GM19238 (cell line): ENCODE measurements at regions not wholly inside any gene's neighbourhood (a gene's known extent, or its start where the extent isn't known, plus 50 kb on each side); places are given as distances from the start of the nearest gene placed in this dataset.
A peak's percentile ranks its signal among the peaks of the same experiment; 100 is the strongest.
"Not testable (repeated sequence)": the region's sequence is repeated elsewhere in the genome, so short reads cannot be mapped to it uniquely, and the experiment has no call there.

ENCODE experiments used
- DNase-seq: peaks from one replicate; pipeline ENCODE4 v3.0.0; 2011; ENCODE audit warnings: low spot score; ENCODE audit not compliant: insufficient read length

GRCh38 chrX:54615109-54615508 is 85.1 kb downstream of the GNL3L start:
- DNase-seq = no peak

GRCh38 chrX:54633641-54634040 is 103.6 kb downstream of the GNL3L start:
- DNase-seq = no peak

GRCh38 chrX:54639018-54639345 is 109.0 kb downstream of the GNL3L start:
- no peak for DNase-seq

- DNase-seq = peak; percentile 57
Observed at GRCh38 chrX:54639346-54640102, 109.5 kb downstream of the GNL3L start.

GRCh38 chrX:54640103-54640690 is 110.2 kb downstream of the GNL3L start:
- DNase-seq = no peak

GRCh38 chrX:54640736-54641135 is 110.7 kb downstream of the GNL3L start:
- DNase-seq = no peak

- DNase-seq = no peak
Observed at GRCh38 chrX:54641530-54641929, 111.5 kb downstream of the GNL3L start.

- not testable (repeated sequence) for DNase-seq
Observed at GRCh38 chrX:54647607-54648006, 117.6 kb downstream of the GNL3L start.

GRCh38 chrX:54659547-54659946 is 129.5 kb downstream of the GNL3L start:
- DNase-seq = no peak

- no peak for DNase-seq
Observed at GRCh38 chrX:54675762-54676161, 122.3 kb downstream of the ITIH6 start.

GRCh38 chrX:54695231-54695630 is 102.8 kb downstream of the ITIH6 start:
- DNase-seq = no peak

- peak; percentile 40 for DNase-seq
Observed at GRCh38 chrX:54695816-54696487, 102.1 kb downstream of the ITIH6 start.
